PFSK-1 (cell line): ENCODE measurements at regions not wholly inside any gene's neighbourhood (a gene's known extent, or its start where the extent isn't known, plus 50 kb on each side); places are given as distances from the start of the nearest gene placed in this dataset.

Experiments used
- FOXP2 ChIP-seq: optimal IDR thresholded peaks from 2 replicates; pipeline ENCODE3; 2011; ENCODE audit warnings: borderline replicate concordance, control low read depth, inconsistent platforms; ENCODE audit not compliant: insufficient read depth; ENCODE audit errors: extremely low read length, extremely low read depth
- POLR2AphosphoS5 ChIP-seq: IDR thresholded peaks from 2 replicates; pipeline ENCODE4 v1.6.1; 2012; ENCODE audit warnings: low read depth, mild to moderate bottlenecking, control low read depth, low read length, moderate library complexity
- SIN3A ChIP-seq: IDR thresholded peaks from 2 replicates; pipeline ENCODE4 v1.6.1; 2012; ENCODE audit warnings: mild to moderate bottlenecking, low read length, moderate library complexity, borderline replicate concordance; ENCODE audit not compliant: insufficient read depth
- TAF1 ChIP-seq: IDR thresholded peaks from 2 replicates; pipeline ENCODE4 v1.6.1; 2012; ENCODE audit warnings: low read length, control low read depth, borderline replicate concordance; ENCODE audit not compliant: insufficient read depth
- TF ChIP-seq, protein P1 (sequence below), 2 experiments: IDR thresholded peaks; 2 replicates each; pipeline versions ENCODE4 v1.6.1 to v1.8.0; 2011 to 2012; ENCODE audit warnings: low read depth in 2 of 2, low read length in 2 of 2, control low read depth in 1 of 2, inconsistent platforms in 1 of 2, mild to moderate bottlenecking in 1 of 2, moderate library complexity in 1 of 2; ENCODE audit not compliant: insufficient read depth in 1 of 2

DNA sequence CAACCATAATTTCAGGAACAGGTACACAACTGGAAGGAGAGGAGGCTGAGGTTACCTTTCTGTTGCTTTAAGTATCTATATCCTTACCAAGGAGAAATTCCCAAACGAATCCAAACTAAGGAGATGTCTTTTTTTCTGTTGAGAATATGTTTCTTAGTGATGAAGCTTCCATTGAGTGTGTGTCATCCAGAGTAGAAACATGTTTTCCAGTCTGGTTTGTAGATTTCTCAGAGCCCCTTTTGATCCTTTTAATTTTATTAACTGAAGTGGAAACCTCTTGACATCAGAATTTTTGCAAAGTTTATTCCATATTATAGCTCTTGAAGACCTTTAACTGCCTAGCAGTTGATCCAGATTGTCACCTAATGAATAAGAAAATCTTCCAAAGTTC, 207.1 kb upstream of the FERD3L start:
- TF ChIP-seq TAF1 (no peak), POLR2AphosphoS5 (no peak), FOXP2 (no peak), SIN3A (no peak)
- TF ChIP-seq, protein P1, sequence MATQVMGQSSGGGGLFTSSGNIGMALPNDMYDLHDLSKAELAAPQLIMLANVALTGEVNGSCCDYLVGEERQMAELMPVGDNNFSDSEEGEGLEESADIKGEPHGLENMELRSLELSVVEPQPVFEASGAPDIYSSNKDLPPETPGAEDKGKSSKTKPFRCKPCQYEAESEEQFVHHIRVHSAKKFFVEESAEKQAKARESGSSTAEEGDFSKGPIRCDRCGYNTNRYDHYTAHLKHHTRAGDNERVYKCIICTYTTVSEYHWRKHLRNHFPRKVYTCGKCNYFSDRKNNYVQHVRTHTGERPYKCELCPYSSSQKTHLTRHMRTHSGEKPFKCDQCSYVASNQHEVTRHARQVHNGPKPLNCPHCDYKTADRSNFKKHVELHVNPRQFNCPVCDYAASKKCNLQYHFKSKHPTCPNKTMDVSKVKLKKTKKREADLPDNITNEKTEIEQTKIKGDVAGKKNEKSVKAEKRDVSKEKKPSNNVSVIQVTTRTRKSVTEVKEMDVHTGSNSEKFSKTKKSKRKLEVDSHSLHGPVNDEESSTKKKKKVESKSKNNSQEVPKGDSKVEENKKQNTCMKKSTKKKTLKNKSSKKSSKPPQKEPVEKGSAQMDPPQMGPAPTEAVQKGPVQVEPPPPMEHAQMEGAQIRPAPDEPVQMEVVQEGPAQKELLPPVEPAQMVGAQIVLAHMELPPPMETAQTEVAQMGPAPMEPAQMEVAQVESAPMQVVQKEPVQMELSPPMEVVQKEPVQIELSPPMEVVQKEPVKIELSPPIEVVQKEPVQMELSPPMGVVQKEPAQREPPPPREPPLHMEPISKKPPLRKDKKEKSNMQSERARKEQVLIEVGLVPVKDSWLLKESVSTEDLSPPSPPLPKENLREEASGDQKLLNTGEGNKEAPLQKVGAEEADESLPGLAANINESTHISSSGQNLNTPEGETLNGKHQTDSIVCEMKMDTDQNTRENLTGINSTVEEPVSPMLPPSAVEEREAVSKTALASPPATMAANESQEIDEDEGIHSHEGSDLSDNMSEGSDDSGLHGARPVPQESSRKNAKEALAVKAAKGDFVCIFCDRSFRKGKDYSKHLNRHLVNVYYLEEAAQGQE (IDR thresholded peaks at IDR 0.05; ENCODE audit: insufficient read depth in 1 of 2, low read depth in 2 of 2, low read length in 2 of 2) = no peak

DNA sequence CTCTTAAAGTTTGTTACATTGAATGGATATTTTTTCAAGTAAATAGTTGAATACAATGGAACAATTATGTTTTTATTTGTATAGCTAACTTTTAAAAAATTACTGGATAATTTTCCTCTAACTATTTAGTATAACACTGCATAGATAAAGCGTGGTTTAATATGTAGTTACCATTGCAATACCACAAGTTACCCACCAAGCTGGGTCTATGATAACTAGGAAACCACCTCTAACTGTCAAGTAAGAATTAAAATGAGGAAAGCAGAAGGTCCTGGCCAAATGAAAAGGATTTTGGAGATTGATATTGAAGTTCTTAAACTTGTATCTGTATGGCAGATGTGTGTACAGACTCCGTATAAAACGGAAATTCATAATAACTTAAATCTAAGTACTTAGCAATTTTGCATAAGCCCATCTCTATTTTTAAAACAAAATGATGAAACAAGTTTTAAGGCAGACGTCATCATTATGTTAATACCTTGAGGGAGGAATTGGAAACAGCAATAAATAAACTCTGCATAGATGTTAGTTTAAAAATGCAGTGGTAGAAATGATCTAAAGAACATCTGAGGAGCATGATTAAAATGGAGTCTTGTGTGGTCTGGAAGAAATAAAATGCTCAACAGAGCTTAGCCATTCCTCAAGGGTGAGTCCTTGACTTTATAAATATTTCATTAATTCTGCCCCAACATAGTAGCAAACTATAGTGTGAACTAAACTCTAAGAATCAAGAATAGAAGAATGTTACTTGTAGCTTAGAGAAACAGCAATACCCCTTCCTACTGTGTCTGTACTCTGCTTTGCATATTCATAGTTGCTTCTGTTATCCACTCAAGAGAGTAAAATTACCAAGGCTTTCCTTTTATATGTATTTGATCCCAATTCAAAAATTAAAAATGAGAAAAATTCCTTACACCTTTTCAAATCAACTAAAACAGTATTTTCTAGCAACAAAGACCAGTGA, 206.4 kb upstream of the FERD3L start:
- TF ChIP-seq POLR2AphosphoS5 = no peak
- TF ChIP-seq FOXP2 = no peak
- TF ChIP-seq TAF1 = no peak
- TF ChIP-seq, protein P1 (IDR thresholded peaks at IDR 0.05; ENCODE audit: insufficient read depth in 1 of 2, low read depth in 2 of 2, low read length in 2 of 2) = no peak
- no peak for TF ChIP-seq SIN3A

GRCh38 chr7:19339512-19339911, 194.3 kb upstream of the FERD3L start:
- TF ChIP-seq TAF1 (no peak), POLR2AphosphoS5 (no peak), FOXP2 (no peak), SIN3A (no peak)
- TF ChIP-seq, protein P1 (IDR thresholded peaks at IDR 0.05; ENCODE audit: insufficient read depth in 1 of 2, low read depth in 2 of 2, low read length in 2 of 2) = no peak

DNA sequence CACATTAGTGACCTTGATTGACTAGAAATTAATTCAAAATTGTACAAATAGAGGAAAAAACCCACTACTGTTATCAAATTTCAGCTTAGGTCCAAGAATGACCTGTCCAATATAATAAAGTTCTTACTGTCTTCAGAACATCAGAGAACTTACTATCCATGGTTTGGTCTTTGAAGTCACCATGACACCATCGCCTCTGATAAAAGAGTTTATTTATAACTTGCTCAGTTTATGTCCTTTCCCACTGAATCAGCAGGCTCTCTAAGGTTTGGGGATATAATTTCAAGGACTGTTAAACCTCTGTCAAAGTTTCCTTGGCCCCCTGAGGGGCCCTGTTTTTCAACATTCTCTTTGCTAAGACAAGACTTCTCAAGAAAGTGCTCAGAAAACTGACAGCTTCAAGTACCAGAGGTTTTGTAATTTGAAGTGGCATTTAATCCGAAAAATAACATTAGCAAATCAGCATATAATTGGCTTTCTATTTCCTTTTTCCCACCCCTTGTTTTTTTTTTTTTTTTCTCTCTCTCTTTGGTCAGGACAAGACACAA, 191.7 kb upstream of the FERD3L start:
- TF ChIP-seq, protein P1 (IDR thresholded peaks at IDR 0.05; ENCODE audit: insufficient read depth in 1 of 2, low read depth in 2 of 2, low read length in 2 of 2) = no peak
- TF ChIP-seq FOXP2 = no peak
- TF ChIP-seq POLR2AphosphoS5 = no peak
- no peak for TF ChIP-seq TAF1
- TF ChIP-seq SIN3A = no peak
